Keratinocyte (primary cell): ENCODE measurements at regions not wholly inside any gene's neighbourhood (a gene's known extent, or its start where the extent isn't known, plus 50 kb on each side); places are given as distances from the start of the nearest gene placed in this dataset.

ENCODE experiments used
- DNase-seq: peaks from one replicate; pipeline ENCODE4 v3.0.0-alpha.2; 2011; ENCODE audit warnings: low read depth, missing footprints, low spot score
- FAIRE-seq: peaks from 2 replicates; lab custom pipeline; 2011; peaks lifted over from hg19 to GRCh38; lab: Jason Lieb, UNC
- H2AFZ ChIP-seq: 2 replicates; pipeline ENCODE4 v1.6.0; 2012; ENCODE audit warnings: low read length, control low read depth, inconsistent platforms; ENCODE audit not compliant: control insufficient read depth
- H3K27ac ChIP-seq: 2 replicates; pipeline ENCODE4 v1.5.1; 2011; ENCODE audit warnings: low read length; ENCODE audit not compliant: control insufficient read depth, insufficient read depth
- H3K27me3 ChIP-seq: 3 replicates; pipeline ENCODE4 v1.6.0; 2011; ENCODE audit warnings: low read length; ENCODE audit not compliant: control insufficient read depth, insufficient read depth; ENCODE audit errors: extremely low read depth
- H3K36me3 ChIP-seq, 2 experiments: 2 replicates in 1 of 2; 3 replicates in 1 of 2; pipeline ENCODE4 v1.5.1; 2011; ENCODE audit warnings: low read length in 2 of 2, mild to moderate bottlenecking in 1 of 2; ENCODE audit not compliant: control insufficient read depth in 2 of 2, insufficient read depth in 2 of 2; ENCODE audit errors: extremely low read depth in 1 of 2
- H3K4me1 ChIP-seq: 3 replicates; pipeline ENCODE4 v1.5.1; 2011; ENCODE audit warnings: low read length; ENCODE audit not compliant: control insufficient read depth, insufficient read depth; ENCODE audit errors: extremely low read depth
- H3K4me2 ChIP-seq: 3 replicates; pipeline ENCODE4 v1.6.0; 2011; ENCODE audit warnings: low read depth, low read length; ENCODE audit not compliant: control insufficient read depth, insufficient read depth; ENCODE audit errors: extremely low read depth
- H3K4me3 ChIP-seq, 3 experiments: fragments of 200-600 bp in 1 of 3; sonication (generic) in 1 of 3; 2 replicates in 2 of 3; 3 replicates in 1 of 3; pipeline ENCODE4 v1.5.1; 2011 to 2016; ENCODE audit warnings: low read length in 3 of 3, mild to moderate bottlenecking in 3 of 3, control low read depth in 2 of 3, inconsistent platforms in 1 of 3, low read depth in 1 of 3, mixed read lengths in 1 of 3, mixed run types in 1 of 3, moderate library complexity in 1 of 3; ENCODE audit not compliant: control insufficient read depth in 2 of 3, insufficient read depth in 2 of 3; ENCODE audit errors: extremely low read depth in 1 of 3
- H3K79me2 ChIP-seq: 2 replicates; pipeline ENCODE4 v1.6.0; 2012; ENCODE audit warnings: low read length; ENCODE audit not compliant: control insufficient read depth, insufficient read depth
- H3K9ac ChIP-seq: 3 replicates; pipeline ENCODE4 v1.6.0; 2011; ENCODE audit warnings: low read length; ENCODE audit not compliant: control insufficient read depth, insufficient read depth; ENCODE audit errors: extremely low read depth
- H3K9me1 ChIP-seq: 3 replicates; pipeline ENCODE4 v1.6.0; 2011; ENCODE audit warnings: low read length; ENCODE audit not compliant: control insufficient read depth, insufficient read depth; ENCODE audit errors: extremely low read depth
- H3K9me3 ChIP-seq: 2 replicates; pipeline ENCODE4 v1.5.1; 2012; ENCODE audit warnings: low read depth, low read length; ENCODE audit not compliant: control insufficient read depth
- H4K20me1 ChIP-seq: 3 replicates; pipeline ENCODE4 v1.6.0; 2011; ENCODE audit warnings: low read length; ENCODE audit not compliant: control insufficient read depth, insufficient read depth; ENCODE audit errors: extremely low read depth
- EZH2 ChIP-seq: IDR thresholded peaks from one replicate; pipeline ENCODE4 v1.6.1; 2012; ENCODE audit warnings: inconsistent platforms, mild to moderate bottlenecking, low read length, moderate library complexity
- dilution Hi-C: fragments of 300-500 bp; cut with MboI; formaldehyde crosslinking; loops from one replicate; pipeline ENCODE4 v1.7.0; 2020; ENCODE audit warnings: low sequenced_read_pairs; ENCODE audit not compliant: extremely low pct_ligation_motif_present
- TF ChIP-seq, protein P1 (sequence below), 3 experiments: IDR thresholded peaks in 1 of 3; conservative IDR thresholded peaks in 1 of 3; optimal IDR thresholded peaks in 1 of 3; 2 replicates in 2 of 3; 3 replicates in 1 of 3; pipeline versions ENCODE3 to v1.5.1; 2011; ENCODE audit warnings: low read length in 3 of 3, mild to moderate bottlenecking in 3 of 3, moderate library complexity in 2 of 3, control low read depth in 1 of 3, inconsistent platforms in 1 of 3; ENCODE audit not compliant: insufficient read depth in 2 of 3; ENCODE audit errors: extremely low read depth in 1 of 3

DNA sequence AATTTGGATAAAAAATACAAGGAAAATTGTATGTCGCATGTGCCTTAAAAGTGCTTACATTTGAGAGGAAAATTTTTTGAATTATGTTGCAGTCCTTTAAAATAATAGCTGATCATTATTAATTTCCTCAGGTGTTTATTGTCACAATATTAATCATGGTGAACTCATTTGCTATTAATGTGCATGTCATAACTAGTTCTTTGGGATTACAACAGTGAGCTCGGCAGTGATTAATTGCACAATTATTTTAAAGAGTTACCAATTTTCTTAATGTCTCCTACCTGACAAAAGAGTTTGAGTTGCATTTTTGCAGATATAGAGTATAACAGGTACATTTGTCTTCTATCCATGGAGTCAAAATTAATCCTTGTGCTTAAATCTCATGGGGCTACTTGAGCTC, 854.3 kb downstream of the BRINP3 start:
- Histone ChIP-seq H3K27me3 (no peaks in the 10 kb centered on the region), H3K9ac (no peak overlapping the region), H3K36me3 (no peaks in the 10 kb centered on the region), H3K9me1 (no peaks in the 10 kb centered on the region), H4K20me1 (no peaks in the 10 kb centered on the region), H3K4me1 (no peaks in the 10 kb centered on the region), H3K4me3 (no peak overlapping the region), H3K9me3 (no peaks in the 10 kb centered on the region), H3K79me2 (no peaks in the 10 kb centered on the region), H3K4me2 (no peak overlapping the region), H3K27ac (no peak overlapping the region), H2AFZ (no peak overlapping the region)
- FAIRE-seq, result no peak
- no peak for TF ChIP-seq EZH2
- TF ChIP-seq, protein P1, sequence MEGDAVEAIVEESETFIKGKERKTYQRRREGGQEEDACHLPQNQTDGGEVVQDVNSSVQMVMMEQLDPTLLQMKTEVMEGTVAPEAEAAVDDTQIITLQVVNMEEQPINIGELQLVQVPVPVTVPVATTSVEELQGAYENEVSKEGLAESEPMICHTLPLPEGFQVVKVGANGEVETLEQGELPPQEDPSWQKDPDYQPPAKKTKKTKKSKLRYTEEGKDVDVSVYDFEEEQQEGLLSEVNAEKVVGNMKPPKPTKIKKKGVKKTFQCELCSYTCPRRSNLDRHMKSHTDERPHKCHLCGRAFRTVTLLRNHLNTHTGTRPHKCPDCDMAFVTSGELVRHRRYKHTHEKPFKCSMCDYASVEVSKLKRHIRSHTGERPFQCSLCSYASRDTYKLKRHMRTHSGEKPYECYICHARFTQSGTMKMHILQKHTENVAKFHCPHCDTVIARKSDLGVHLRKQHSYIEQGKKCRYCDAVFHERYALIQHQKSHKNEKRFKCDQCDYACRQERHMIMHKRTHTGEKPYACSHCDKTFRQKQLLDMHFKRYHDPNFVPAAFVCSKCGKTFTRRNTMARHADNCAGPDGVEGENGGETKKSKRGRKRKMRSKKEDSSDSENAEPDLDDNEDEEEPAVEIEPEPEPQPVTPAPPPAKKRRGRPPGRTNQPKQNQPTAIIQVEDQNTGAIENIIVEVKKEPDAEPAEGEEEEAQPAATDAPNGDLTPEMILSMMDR (optimal IDR thresholded peaks at IDR 0.05 in 1 of 3, IDR thresholded peaks at IDR 0.05 in 1 of 3, conservative IDR thresholded peaks at IDR 0.05 in 1 of 3; ENCODE audit: extremely low read depth in 1 of 3, insufficient read depth in 2 of 3, low read length in 3 of 3), result no peak
- DNase-seq, result no peak
- dilution Hi-C loops, result no loop called here

DNA sequence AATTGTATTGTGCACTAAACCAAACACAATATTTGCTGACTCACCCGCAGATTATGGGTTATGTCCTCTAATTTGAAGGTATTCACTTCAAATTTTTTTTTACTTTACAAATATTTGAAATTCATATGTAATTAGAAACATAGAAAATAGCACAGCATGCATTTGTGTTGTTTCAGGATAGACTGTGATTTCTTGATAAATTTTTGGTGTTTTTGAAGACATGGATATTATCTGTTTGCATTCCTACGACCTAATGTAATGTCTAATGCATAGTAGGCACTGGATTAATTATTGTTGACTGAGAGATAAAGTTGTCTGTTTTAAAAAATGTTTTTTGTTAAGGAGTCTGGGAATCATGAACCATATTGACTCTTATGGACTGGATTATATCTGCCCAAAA, 850.2 kb downstream of the BRINP3 start:
- Histone ChIP-seq H3K4me2 (no peak overlapping the region), H3K27me3 (no peaks in the 10 kb centered on the region), H3K4me3 (no peak overlapping the region), H3K27ac (no peak overlapping the region), H3K9me1 (no peaks in the 10 kb centered on the region), H4K20me1 (no peaks in the 10 kb centered on the region), H3K9me3 (no peaks in the 10 kb centered on the region), H3K36me3 (no peaks in the 10 kb centered on the region), H3K79me2 (no peaks in the 10 kb centered on the region), H2AFZ (no peak overlapping the region), H3K4me1 (no peaks in the 10 kb centered on the region), H3K9ac (no peak overlapping the region)
- no peak for FAIRE-seq
- TF ChIP-seq, protein P1 (optimal IDR thresholded peaks at IDR 0.05 in 1 of 3, IDR thresholded peaks at IDR 0.05 in 1 of 3, conservative IDR thresholded peaks at IDR 0.05 in 1 of 3; ENCODE audit: extremely low read depth in 1 of 3, insufficient read depth in 2 of 3, low read length in 3 of 3), result no peak
- TF ChIP-seq EZH2, result no peak
- no peak for DNase-seq
- dilution Hi-C loops, result no loop called here
